ENCODE measurements at regions not wholly inside any gene's neighbourhood (a gene's known extent, or its start where the extent isn't known, plus 50 kb on each side); places are given as distances from the start of the nearest gene placed in this dataset.

DNA sequence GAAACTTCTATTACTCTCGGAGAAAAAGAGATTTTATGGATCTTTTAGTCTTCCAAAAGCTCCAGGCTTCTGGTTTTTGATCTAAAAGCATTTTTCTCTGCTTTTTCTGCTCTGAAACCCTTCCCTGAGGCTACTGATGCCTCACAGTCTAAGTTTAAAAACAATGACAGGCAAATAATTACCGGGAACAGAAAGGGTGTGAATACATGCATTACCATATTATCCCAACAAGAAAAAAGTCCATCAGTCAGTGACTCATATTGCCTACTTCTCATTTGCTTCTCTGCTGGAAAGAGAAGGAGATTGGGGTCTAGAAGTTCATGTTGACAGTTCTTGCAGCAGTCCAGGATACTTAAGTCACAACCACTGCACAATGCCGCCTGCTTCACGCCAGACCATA is 482.9 kb upstream of the C16orf82 start (continued):
- TF ChIP-seq, protein P1, sequence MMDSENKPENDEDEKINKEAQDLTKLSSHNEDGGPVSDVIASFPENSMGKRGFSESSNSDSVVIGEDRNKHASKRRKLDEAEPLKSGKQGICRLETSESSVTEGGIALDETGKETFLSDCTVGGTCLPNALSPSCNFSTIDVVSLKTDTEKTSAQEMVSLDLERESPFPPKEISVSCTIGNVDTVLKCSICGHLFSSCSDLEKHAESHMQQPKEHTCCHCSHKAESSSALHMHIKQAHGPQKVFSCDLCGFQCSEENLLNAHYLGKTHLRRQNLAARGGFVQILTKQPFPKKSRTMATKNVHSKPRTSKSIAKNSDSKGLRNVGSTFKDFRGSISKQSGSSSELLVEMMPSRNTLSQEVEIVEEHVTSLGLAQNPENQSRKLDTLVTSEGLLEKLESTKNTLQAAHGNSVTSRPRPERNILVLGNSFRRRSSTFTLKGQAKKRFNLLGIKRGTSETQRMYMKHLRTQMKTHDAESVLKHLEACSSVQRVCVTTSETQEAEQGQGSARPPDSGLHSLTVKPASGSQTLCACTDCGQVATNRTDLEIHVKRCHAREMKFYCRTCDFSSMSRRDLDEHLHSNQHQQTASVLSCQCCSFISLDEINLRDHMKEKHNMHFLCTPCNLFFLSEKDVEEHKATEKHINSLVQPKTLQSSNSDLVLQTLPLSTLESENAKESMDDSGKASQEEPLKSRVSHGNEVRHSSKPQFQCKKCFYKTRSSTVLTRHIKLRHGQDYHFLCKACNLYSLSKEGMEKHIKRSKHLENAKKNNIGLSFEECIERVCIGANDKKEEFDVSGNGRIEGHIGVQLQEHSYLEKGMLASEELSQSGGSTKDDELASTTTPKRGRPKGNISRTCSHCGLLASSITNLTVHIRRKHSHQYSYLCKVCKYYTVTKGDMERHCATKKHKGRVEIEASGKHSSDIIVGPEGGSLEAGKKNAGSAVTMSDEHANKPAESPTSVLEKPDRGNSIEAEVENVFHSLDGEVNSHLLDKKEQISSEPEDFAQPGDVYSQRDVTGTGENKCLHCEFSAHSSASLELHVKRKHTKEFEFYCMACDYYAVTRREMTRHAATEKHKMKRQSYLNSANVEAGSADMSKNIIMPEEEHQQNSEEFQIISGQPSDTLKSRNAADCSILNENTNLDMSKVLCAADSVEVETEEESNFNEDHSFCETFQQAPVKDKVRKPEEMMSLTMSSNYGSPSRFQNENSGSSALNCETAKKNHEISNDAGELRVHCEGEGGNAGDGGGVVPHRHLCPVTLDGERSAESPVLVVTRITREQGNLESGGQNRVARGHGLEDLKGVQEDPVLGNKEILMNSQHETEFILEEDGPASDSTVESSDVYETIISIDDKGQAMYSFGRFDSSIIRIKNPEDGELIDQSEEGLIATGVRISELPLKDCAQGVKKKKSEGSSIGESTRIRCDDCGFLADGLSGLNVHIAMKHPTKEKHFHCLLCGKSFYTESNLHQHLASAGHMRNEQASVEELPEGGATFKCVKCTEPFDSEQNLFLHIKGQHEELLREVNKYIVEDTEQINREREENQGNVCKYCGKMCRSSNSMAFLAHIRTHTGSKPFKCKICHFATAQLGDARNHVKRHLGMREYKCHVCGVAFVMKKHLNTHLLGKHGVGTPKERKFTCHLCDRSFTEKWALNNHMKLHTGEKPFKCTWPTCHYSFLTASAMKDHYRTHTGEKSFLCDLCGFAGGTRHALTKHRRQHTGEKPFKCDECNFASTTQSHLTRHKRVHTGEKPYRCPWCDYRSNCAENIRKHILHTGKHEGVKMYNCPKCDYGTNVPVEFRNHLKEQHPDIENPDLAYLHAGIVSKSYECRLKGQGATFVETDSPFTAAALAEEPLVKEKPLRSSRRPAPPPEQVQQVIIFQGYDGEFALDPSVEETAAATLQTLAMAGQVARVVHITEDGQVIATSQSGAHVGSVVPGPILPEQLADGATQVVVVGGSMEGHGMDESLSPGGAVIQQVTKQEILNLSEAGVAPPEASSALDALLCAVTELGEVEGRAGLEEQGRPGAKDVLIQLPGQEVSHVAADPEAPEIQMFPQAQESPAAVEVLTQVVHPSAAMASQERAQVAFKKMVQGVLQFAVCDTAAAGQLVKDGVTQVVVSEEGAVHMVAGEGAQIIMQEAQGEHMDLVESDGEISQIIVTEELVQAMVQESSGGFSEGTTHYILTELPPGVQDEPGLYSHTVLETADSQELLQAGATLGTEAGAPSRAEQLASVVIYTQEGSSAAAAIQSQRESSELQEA (CRISPR knock-in tag; IDR thresholded peaks at IDR 0.05; ENCODE audit: not compliant biosample characterization) = no peak
- TF ChIP-seq ZNF766 (CRISPR knock-in tag; IDR thresholded peaks at IDR 0.05; ENCODE audit: borderline replicate concordance) = no peak
- TF ChIP-seq, protein P2, sequence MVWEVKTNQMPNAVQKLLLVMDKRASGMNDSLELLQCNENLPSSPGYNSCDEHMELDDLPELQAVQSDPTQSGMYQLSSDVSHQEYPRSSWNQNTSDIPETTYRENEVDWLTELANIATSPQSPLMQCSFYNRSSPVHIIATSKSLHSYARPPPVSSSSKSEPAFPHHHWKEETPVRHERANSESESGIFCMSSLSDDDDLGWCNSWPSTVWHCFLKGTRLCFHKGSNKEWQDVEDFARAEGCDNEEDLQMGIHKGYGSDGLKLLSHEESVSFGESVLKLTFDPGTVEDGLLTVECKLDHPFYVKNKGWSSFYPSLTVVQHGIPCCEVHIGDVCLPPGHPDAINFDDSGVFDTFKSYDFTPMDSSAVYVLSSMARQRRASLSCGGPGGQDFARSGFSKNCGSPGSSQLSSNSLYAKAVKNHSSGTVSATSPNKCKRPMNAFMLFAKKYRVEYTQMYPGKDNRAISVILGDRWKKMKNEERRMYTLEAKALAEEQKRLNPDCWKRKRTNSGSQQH (CRISPR knock-in tag; IDR thresholded peaks at IDR 0.05; ENCODE audit: low read depth) = no peak
- no peak for TF ChIP-seq HNRNPK (IDR thresholded peaks at IDR 0.05; ENCODE audit: low read depth, low read length, poor library complexity, severe bottlenecking)
- TF ChIP-seq ATF7-NPFF (CRISPR knock-in tag; IDR thresholded peaks at IDR 0.05; ENCODE audit: low read depth) = no peak
- TF ChIP-seq NFAT5 (CRISPR knock-in tag; IDR thresholded peaks at IDR 0.05) = no peak
- no peak for TF ChIP-seq ZNF607 (CRISPR knock-in tag; IDR thresholded peaks at IDR 0.05; ENCODE audit: borderline replicate concordance)
- no peak for TF ChIP-seq CC2D1A (CRISPR knock-in tag; IDR thresholded peaks at IDR 0.05)
- TF ChIP-seq ZNF816 (CRISPR knock-in tag; IDR thresholded peaks at IDR 0.05; ENCODE audit: borderline replicate concordance) = no peak
- TF ChIP-seq, protein P3, sequence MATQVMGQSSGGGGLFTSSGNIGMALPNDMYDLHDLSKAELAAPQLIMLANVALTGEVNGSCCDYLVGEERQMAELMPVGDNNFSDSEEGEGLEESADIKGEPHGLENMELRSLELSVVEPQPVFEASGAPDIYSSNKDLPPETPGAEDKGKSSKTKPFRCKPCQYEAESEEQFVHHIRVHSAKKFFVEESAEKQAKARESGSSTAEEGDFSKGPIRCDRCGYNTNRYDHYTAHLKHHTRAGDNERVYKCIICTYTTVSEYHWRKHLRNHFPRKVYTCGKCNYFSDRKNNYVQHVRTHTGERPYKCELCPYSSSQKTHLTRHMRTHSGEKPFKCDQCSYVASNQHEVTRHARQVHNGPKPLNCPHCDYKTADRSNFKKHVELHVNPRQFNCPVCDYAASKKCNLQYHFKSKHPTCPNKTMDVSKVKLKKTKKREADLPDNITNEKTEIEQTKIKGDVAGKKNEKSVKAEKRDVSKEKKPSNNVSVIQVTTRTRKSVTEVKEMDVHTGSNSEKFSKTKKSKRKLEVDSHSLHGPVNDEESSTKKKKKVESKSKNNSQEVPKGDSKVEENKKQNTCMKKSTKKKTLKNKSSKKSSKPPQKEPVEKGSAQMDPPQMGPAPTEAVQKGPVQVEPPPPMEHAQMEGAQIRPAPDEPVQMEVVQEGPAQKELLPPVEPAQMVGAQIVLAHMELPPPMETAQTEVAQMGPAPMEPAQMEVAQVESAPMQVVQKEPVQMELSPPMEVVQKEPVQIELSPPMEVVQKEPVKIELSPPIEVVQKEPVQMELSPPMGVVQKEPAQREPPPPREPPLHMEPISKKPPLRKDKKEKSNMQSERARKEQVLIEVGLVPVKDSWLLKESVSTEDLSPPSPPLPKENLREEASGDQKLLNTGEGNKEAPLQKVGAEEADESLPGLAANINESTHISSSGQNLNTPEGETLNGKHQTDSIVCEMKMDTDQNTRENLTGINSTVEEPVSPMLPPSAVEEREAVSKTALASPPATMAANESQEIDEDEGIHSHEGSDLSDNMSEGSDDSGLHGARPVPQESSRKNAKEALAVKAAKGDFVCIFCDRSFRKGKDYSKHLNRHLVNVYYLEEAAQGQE (IDR thresholded peaks at IDR 0.05; ENCODE audit: borderline replicate concordance in 1 of 2, low read depth in 1 of 2, low read length in 2 of 2) = no peak

All from HepG2 (cell line).